Karpas-422 (cell line): ENCODE measurements at regions not wholly inside any gene's neighbourhood (a gene's known extent, or its start where the extent isn't known, plus 50 kb on each side); places are given as distances from the start of the nearest gene placed in this dataset.
"Not testable (repeated sequence)": the region's sequence is repeated elsewhere in the genome, so short reads cannot be mapped to it uniquely, and the experiment has no call there.

ENCODE experiments used
- DNase-seq: peaks from one replicate; pipeline ENCODE4 v3.0.0-alpha.2; 2015
- H2AFZ ChIP-seq: fragments of 200-600 bp; sonication (generic); 2 replicates; pipeline ENCODE4 v1.6.1; 2014; ENCODE audit warnings: antibody characterized with exemption, low read length, mixed read lengths
- H3K27ac ChIP-seq: fragments of 200-600 bp; sonication (generic); 2 replicates; pipeline ENCODE4 v1.5.1; 2014; ENCODE audit warnings: mild to moderate bottlenecking, low read length, moderate library complexity
- H3K27me3 ChIP-seq: fragments of 200-600 bp; sonication (generic); 2 replicates; pipeline ENCODE4 v1.6.1; 2014; ENCODE audit warnings: low read length, mixed read lengths
- H3K36me3 ChIP-seq: fragments of 200-600 bp; sonication (generic); 2 replicates; pipeline ENCODE4 v1.6.1; 2014; ENCODE audit warnings: low read length, mixed read lengths; ENCODE audit not compliant: insufficient read depth
- H3K4me1 ChIP-seq: fragments of 200-600 bp; sonication (generic); 2 replicates; pipeline ENCODE4 v1.6.1; 2014; ENCODE audit warnings: mild to moderate bottlenecking, low read length, mixed read lengths
- H3K4me2 ChIP-seq: fragments of 200-600 bp; sonication (generic); 2 replicates; pipeline ENCODE4 v1.6.1; 2014; ENCODE audit warnings: low read length, low read depth, mild to moderate bottlenecking; ENCODE audit not compliant: poor library complexity, severe bottlenecking
- H3K4me3 ChIP-seq: fragments of 200-600 bp; sonication (generic); 2 replicates; pipeline ENCODE4 v1.5.1; 2014; ENCODE audit warnings: mild to moderate bottlenecking, antibody characterized with exemption, low read length, mixed read lengths
- H3K79me2 ChIP-seq: fragments of 200-600 bp; sonication (generic); 2 replicates; pipeline ENCODE4 v1.6.1; 2014; ENCODE audit warnings: mild to moderate bottlenecking, low read length, mixed read lengths
- H3K9ac ChIP-seq: fragments of 200-600 bp; sonication (generic); 2 replicates; pipeline ENCODE4 v1.6.0; 2014; ENCODE audit warnings: low read length
- H3K9me2 ChIP-seq: fragments of 200-600 bp; sonication (generic), shearing (Covaris generic); replicated peaks from 2 replicates; pipeline ENCODE4 v1.6.0; 2014; ENCODE audit warnings: mild to moderate bottlenecking, low read length, moderate library complexity; ENCODE audit not compliant: insufficient read depth
- H3K9me3 ChIP-seq: fragments of 300-700, 200-600 bp; sonication (generic); 2 replicates; pipeline ENCODE4 v1.6.1; 2014; ENCODE audit warnings: low read length, mixed read lengths
- H4K20me1 ChIP-seq: fragments of 200-600 bp; sonication (generic); 2 replicates; pipeline ENCODE4 v1.6.1; 2014; ENCODE audit warnings: mild to moderate bottlenecking, antibody characterized with exemption, low read length, low read depth; ENCODE audit not compliant: insufficient read depth

- no peaks in the 10 kb centered on the region for H3K79me2 ChIP-seq
- H3K9ac ChIP-seq = no peak overlapping the region
- no peaks in the 10 kb centered on the region for H3K9me3 ChIP-seq
- no peaks in the 10 kb centered on the region for H4K20me1 ChIP-seq
- H3K4me2 ChIP-seq = no peak overlapping the region
- no peak for DNase-seq
- no peak overlapping the region for H3K4me3 ChIP-seq
- H3K27ac ChIP-seq = no peak overlapping the region
- no peaks in the 10 kb centered on the region for H3K9me2 ChIP-seq
- H3K27me3 ChIP-seq = no peaks in the 10 kb centered on the region
- peaks cover 37% of the 10 kb centered on the region for H3K4me1 ChIP-seq
- H2AFZ ChIP-seq = no peak overlapping the region
- H3K36me3 ChIP-seq = no peaks in the 10 kb centered on the region
Observed at GRCh38 chr20:19835533-19836222, 77.6 kb downstream of the RIN2 start.

- H4K20me1 ChIP-seq = no peaks in the 10 kb centered on the region
- H3K27me3 ChIP-seq = no peaks in the 10 kb centered on the region
- H3K9me2 ChIP-seq = no peaks in the 10 kb centered on the region
- DNase-seq = no peak
- H2AFZ ChIP-seq = no peak overlapping the region
- H3K4me3 ChIP-seq = no peak overlapping the region
- peaks cover 24% of the 10 kb centered on the region for H3K4me1 ChIP-seq
- H3K9ac ChIP-seq = no peak overlapping the region
- no peak overlapping the region for H3K27ac ChIP-seq
- H3K4me2 ChIP-seq = no peak overlapping the region
- no peaks in the 10 kb centered on the region for H3K79me2 ChIP-seq
- H3K36me3 ChIP-seq = no peaks in the 10 kb centered on the region
- no peaks in the 10 kb centered on the region for H3K9me3 ChIP-seq
Observed at GRCh38 chr20:19838468-19838867, 80.4 kb downstream of the RIN2 start.

- H3K27ac ChIP-seq = no peak overlapping the region
- H3K9me3 ChIP-seq = no peaks in the 10 kb centered on the region
- no peaks in the 10 kb centered on the region for H3K27me3 ChIP-seq
- peaks cover 18% of the 10 kb centered on the region for H3K4me1 ChIP-seq
- no peak overlapping the region for H2AFZ ChIP-seq
- no peaks in the 10 kb centered on the region for H3K79me2 ChIP-seq
- H3K4me2 ChIP-seq = no peak overlapping the region
- H4K20me1 ChIP-seq = no peaks in the 10 kb centered on the region
- H3K4me3 ChIP-seq = no peak overlapping the region
- DNase-seq = no peak
- H3K9ac ChIP-seq = no peak overlapping the region
- H3K9me2 ChIP-seq = no peaks in the 10 kb centered on the region
- no peaks in the 10 kb centered on the region for H3K36me3 ChIP-seq
Observed at GRCh38 chr20:19839053-19839452, 81.0 kb downstream of the RIN2 start.

- H3K27me3 ChIP-seq = no peaks in the 10 kb centered on the region
- H3K36me3 ChIP-seq = no peaks in the 10 kb centered on the region
- no peak overlapping the region for H2AFZ ChIP-seq
- H4K20me1 ChIP-seq = no peaks in the 10 kb centered on the region
- H3K9ac ChIP-seq = no peak overlapping the region
- no peak for DNase-seq
- no peak overlapping the region for H3K4me2 ChIP-seq
- H3K79me2 ChIP-seq = no peaks in the 10 kb centered on the region
- H3K4me1 ChIP-seq = peaks cover 8% of the 10 kb centered on the region
- no peaks in the 10 kb centered on the region for H3K9me3 ChIP-seq
- H3K9me2 ChIP-seq = no peaks in the 10 kb centered on the region
- no peak overlapping the region for H3K27ac ChIP-seq
- no peak overlapping the region for H3K4me3 ChIP-seq
Observed at GRCh38 chr20:19840111-19840710, 82.2 kb downstream of the RIN2 start.

GRCh38 chr20:19841740-19842139, 83.7 kb downstream of the RIN2 start:
- H3K4me2 ChIP-seq = no peak overlapping the region
- H3K9me3 ChIP-seq = no peaks in the 10 kb centered on the region
- no peaks in the 10 kb centered on the region for H4K20me1 ChIP-seq
- H3K9ac ChIP-seq = no peak overlapping the region
- H3K9me2 ChIP-seq = no peaks in the 10 kb centered on the region
- H2AFZ ChIP-seq = no peak overlapping the region
- no peaks in the 10 kb centered on the region for H3K27me3 ChIP-seq
- H3K4me3 ChIP-seq = no peak overlapping the region
- H3K36me3 ChIP-seq = no peaks in the 10 kb centered on the region
- DNase-seq = no peak
- H3K27ac ChIP-seq = no peak overlapping the region
- H3K4me1 ChIP-seq = peaks cover 6% of the 10 kb centered on the region
- H3K79me2 ChIP-seq = no peaks in the 10 kb centered on the region

- H3K9ac ChIP-seq, H3K4me1 ChIP-seq, H2AFZ ChIP-seq, H3K79me2 ChIP-seq, H3K9me3 ChIP-seq, H3K27me3 ChIP-seq, DNase-seq, H4K20me1 ChIP-seq, H3K27ac ChIP-seq, H3K4me2 ChIP-seq, H3K36me3 ChIP-seq, H3K9me2 ChIP-seq, H3K4me3 ChIP-seq: not testable (repeated sequence)
Observed at GRCh38 chr20:19844850-19845249, 86.8 kb downstream of the RIN2 start.

- H2AFZ ChIP-seq = no peak overlapping the region
- no peaks in the 10 kb centered on the region for H4K20me1 ChIP-seq
- no peak overlapping the region for H3K27ac ChIP-seq
- no peak overlapping the region for H3K9ac ChIP-seq
- H3K79me2 ChIP-seq = no peaks in the 10 kb centered on the region
- no peak overlapping the region for H3K4me2 ChIP-seq
- no peak overlapping the region for H3K4me3 ChIP-seq
- H3K9me2 ChIP-seq = no peaks in the 10 kb centered on the region
- no peaks in the 10 kb centered on the region for H3K4me1 ChIP-seq
- H3K27me3 ChIP-seq = no peaks in the 10 kb centered on the region
- H3K9me3 ChIP-seq = no peaks in the 10 kb centered on the region
- H3K36me3 ChIP-seq = no peaks in the 10 kb centered on the region
- no peak for DNase-seq
Observed at GRCh38 chr20:19847383-19847782, 89.3 kb downstream of the RIN2 start.

- H3K79me2 ChIP-seq = no peaks in the 10 kb centered on the region
- H3K9me3 ChIP-seq = no peaks in the 10 kb centered on the region
- no peaks in the 10 kb centered on the region for H3K4me1 ChIP-seq
- no peak overlapping the region for H3K27ac ChIP-seq
- no peaks in the 10 kb centered on the region for H4K20me1 ChIP-seq
- DNase-seq = no peak
- no peaks in the 10 kb centered on the region for H3K36me3 ChIP-seq
- no peak overlapping the region for H3K9ac ChIP-seq
- H2AFZ ChIP-seq = no peak overlapping the region
- no peak overlapping the region for H3K4me2 ChIP-seq
- no peaks in the 10 kb centered on the region for H3K9me2 ChIP-seq
- H3K4me3 ChIP-seq = no peak overlapping the region
- H3K27me3 ChIP-seq = no peaks in the 10 kb centered on the region
Observed at GRCh38 chr20:19849341-19850197, 91.5 kb downstream of the RIN2 start.
